ENCODE measurements at regions not wholly inside any gene's neighbourhood (a gene's known extent, or its start where the extent isn't known, plus 50 kb on each side); places are given as distances from the start of the nearest gene placed in this dataset.
A peak's percentile ranks its signal among the peaks of the same experiment; 100 is the strongest.

- TF ChIP-seq HNF1A (IDR thresholded peaks at IDR 0.05; ENCODE audit: low read depth) (no peak), HNF1A (CRISPR knock-in tag; IDR thresholded peaks at IDR 0.05; ENCODE audit: borderline replicate concordance) (peak; percentile 52; the same call in 1 of the 2 replicates), LRRFIP1 (CRISPR knock-in tag; conservative IDR thresholded peaks at IDR 0.05) (no peak), GMEB1 (CRISPR knock-in tag; IDR thresholded peaks at IDR 0.05; ENCODE audit: borderline replicate concordance) (no peak), ZNF530 (CRISPR knock-in tag; IDR thresholded peaks at IDR 0.05; ENCODE audit: low read depth) (no peak), ZNF749 (CRISPR knock-in tag; IDR thresholded peaks at IDR 0.05; ENCODE audit: borderline replicate concordance) (no peak), TMF1 (CRISPR knock-in tag; IDR thresholded peaks at IDR 0.05; ENCODE audit: low read depth) (peak; percentile 34; the same call in 1 of the 2 replicates), ZNF281 (CRISPR knock-in tag; IDR thresholded peaks at IDR 0.05; ENCODE audit: borderline replicate concordance) (no peak), ARID5B (CRISPR knock-in tag; IDR thresholded peaks at IDR 0.05) (peak; percentile 79), KAT7 (CRISPR knock-in tag; IDR thresholded peaks at IDR 0.05; ENCODE audit: borderline replicate concordance) (no peak), AKAP8 (CRISPR knock-in tag; IDR thresholded peaks at IDR 0.05) (no peak)
These were observed 130.7 kb upstream of the SERTAD2 start (continued) for GRCh38 chr2:64784168-64785061.

Data from HepG2 (cell line).